ENCODE measurements at regions not wholly inside any gene's neighbourhood (a gene's known extent, or its start where the extent isn't known, plus 50 kb on each side); places are given as distances from the start of the nearest gene placed in this dataset.

GRCh38 chr10:85265121-85265520 lies 936.7 kb downstream of the CCSER2 start:
- H3K23me2 ChIP-seq (ENCODE audit: insufficient read length, low read depth, low read length, poor library complexity, severe bottlenecking) = no peaks in the 10 kb centered on the region
- no peak overlapping the region for H2BK15ac ChIP-seq (ENCODE audit: low read depth, low read length)
- no peak for DNase-seq
- no peak overlapping the region for H2AFZ ChIP-seq (ENCODE audit: low read length)
- H3K4me1 ChIP-seq (ENCODE audit: insufficient read depth, low read length) = no peaks in the 10 kb centered on the region
- H4K91ac ChIP-seq (ENCODE audit: insufficient read length, low read depth, low read length) = no peak overlapping the region
- H2AK5ac ChIP-seq (ENCODE audit: insufficient read length, low read length) = no peak overlapping the region
- no peak overlapping the region for H4K5ac ChIP-seq (ENCODE audit: insufficient read length, low read depth, low read length)
- Mint-ChIP-seq H3K4me3 (no peak overlapping the region), H3K4me1 (no peaks in the 10 kb centered on the region), H3K27me3 (ENCODE audit: low read depth) (no peaks in the 10 kb centered on the region; the same call in none of the 2 replicates), H3K36me3 (ENCODE audit: insufficient read depth in 1 of 3, low read depth in 3 of 3) (no peaks in the 10 kb centered on the region), H3K9me3 (peaks cover 0 to 6% of the 10 kb centered on the region in 2 experiments; a peak in 2 of 5 replicates), H3K27ac (no peak overlapping the region)
- no peak overlapping the region for H3K27ac ChIP-seq (ENCODE audit: insufficient read length, low read depth, low read length)
- no peak overlapping the region for H3K4me2 ChIP-seq (ENCODE audit: insufficient read depth, insufficient read length, low read length)
- no peak overlapping the region for H3K23ac ChIP-seq (ENCODE audit: insufficient read length, low read depth, low read length)
- H3K27me3 ChIP-seq (ENCODE audit: insufficient read depth, low read length) = no peaks in the 10 kb centered on the region
- no peak for TF ChIP-seq CTCF (conservative IDR thresholded peaks at IDR 0.05)
- no peak overlapping the region for H3K14ac ChIP-seq (ENCODE audit: insufficient read depth, low read length)
- H3T11ph ChIP-seq (ENCODE audit: low read length) = no peak overlapping the region
- no peak overlapping the region for H2BK5ac ChIP-seq (ENCODE audit: insufficient read length, low read length)
- no peak overlapping the region for H3K56ac ChIP-seq (ENCODE audit: insufficient read length, low read depth, low read length)
- H3K79me2 ChIP-seq (ENCODE audit: insufficient read depth, low read length) = no peaks in the 10 kb centered on the region
- no peaks in the 10 kb centered on the region for H3K9me3 ChIP-seq (ENCODE audit: control insufficient read depth, low read depth, low read length)
- no peaks in the 10 kb centered on the region for H3K79me1 ChIP-seq (ENCODE audit: insufficient read depth, low read depth, low read length, poor library complexity, severe bottlenecking)
- no peaks in the 10 kb centered on the region for H4K20me1 ChIP-seq (ENCODE audit: control insufficient read depth, insufficient read depth, insufficient read length)
- no peak overlapping the region for H2BK20ac ChIP-seq (ENCODE audit: low read depth, low read length, poor library complexity, severe bottlenecking)
- no peak overlapping the region for H2BK12ac ChIP-seq (ENCODE audit: insufficient read length, low read depth, low read length)
- no peak overlapping the region for H4K8ac ChIP-seq (replicated peaks; ENCODE audit: insufficient read length, low read depth, low read length)
- no peak overlapping the region for H3K9ac ChIP-seq (ENCODE audit: extremely low read depth, insufficient read length, low read length)
- no peak overlapping the region for H3K4ac ChIP-seq (ENCODE audit: low read depth, low read length)
- no peak overlapping the region for H2BK120ac ChIP-seq (ENCODE audit: low read depth, low read length, poor library complexity, severe bottlenecking)
- H3K18ac ChIP-seq (ENCODE audit: insufficient read length, low read depth, low read length) = no peak overlapping the region

Measured in H9 (cell line).